SU-DHL-6 (cell line): ENCODE measurements at regions not wholly inside any gene's neighbourhood (a gene's known extent, or its start where the extent isn't known, plus 50 kb on each side); places are given as distances from the start of the nearest gene placed in this dataset.

Experiments
- H2AFZ ChIP-seq: fragments of 200-600 bp; sonication (generic); 2 replicates; pipeline ENCODE4 v1.6.1; 2014; ENCODE audit warnings: low read depth, mild to moderate bottlenecking, moderate library complexity, mixed read lengths, antibody characterized with exemption, low read length; ENCODE audit not compliant: severe bottlenecking
- H3F3A ChIP-seq: fragments of 200-600 bp; shearing (Covaris generic); 2 replicates; pipeline ENCODE4 v1.6.0; 2016; ENCODE audit warnings: antibody characterized with exemption, mild to moderate bottlenecking; ENCODE audit not compliant: insufficient read depth
- H3K27ac ChIP-seq: fragments of 200-600 bp; sonication (generic); 2 replicates; pipeline ENCODE4 v1.5.1; 2016; ENCODE audit warnings: low read depth, mild to moderate bottlenecking, low read length, moderate library complexity, mixed read lengths
- H3K27me3 ChIP-seq: fragments of 200-600 bp; sonication (generic), shearing (Covaris generic); 2 replicates; pipeline ENCODE4 v1.6.0; 2014; ENCODE audit warnings: mild to moderate bottlenecking, low read length
- H3K36me3 ChIP-seq: fragments of 200-600 bp; sonication (generic); 2 replicates; pipeline ENCODE4 v1.6.1; 2014; ENCODE audit warnings: mild to moderate bottlenecking, low read length, mixed read lengths
- H3K4me2 ChIP-seq: fragments of 300-600, 200-600 bp; shearing (Covaris generic), sonication (generic); 2 replicates; pipeline ENCODE4 v1.6.0; 2014; ENCODE audit warnings: low read length, low read depth, mild to moderate bottlenecking; ENCODE audit not compliant: poor library complexity, severe bottlenecking
- H3K4me3 ChIP-seq: fragments of 200-600 bp; sonication (generic); 2 replicates; pipeline ENCODE4 v1.5.1; 2014; ENCODE audit warnings: antibody characterized with exemption, low read length, mild to moderate bottlenecking, mixed read lengths; ENCODE audit not compliant: insufficient read depth, poor library complexity, severe bottlenecking
- H3K79me2 ChIP-seq: fragments of 200-600 bp; sonication (generic); 2 replicates; pipeline ENCODE4 v1.6.1; 2014; ENCODE audit warnings: mild to moderate bottlenecking, low read length, moderate library complexity; ENCODE audit not compliant: insufficient read depth
- H3K9ac ChIP-seq: fragments of 200-600 bp; sonication (generic); 2 replicates; pipeline ENCODE4 v1.7.0; 2014; ENCODE audit warnings: mild to moderate bottlenecking, low read length
- H3K9me2 ChIP-seq: fragments of 200-600 bp; sonication (generic); replicated peaks from 2 replicates; pipeline ENCODE4 v1.6.1; 2014; ENCODE audit warnings: low read length; ENCODE audit not compliant: insufficient read depth
- H3K9me3 ChIP-seq: fragments of 200-600 bp; sonication (generic); 2 replicates; pipeline ENCODE4 v1.6.1; 2014; ENCODE audit warnings: low read length, mixed read lengths; ENCODE audit not compliant: insufficient read depth
- H4K20me1 ChIP-seq: fragments of 200-600 bp; sonication (generic); 2 replicates; pipeline ENCODE4 v1.6.1; 2014; ENCODE audit warnings: low read depth, mild to moderate bottlenecking, antibody characterized with exemption, low read length, moderate library complexity, mixed read lengths
- CTCF ChIP-seq: fragments of 200-600 bp; sonication (generic); IDR thresholded peaks from one replicate; pipeline ENCODE4 v1.5.1; 2017; ENCODE audit warnings: antibody characterized with exemption, mild to moderate bottlenecking, low read length, moderate library complexity; ENCODE audit not compliant: insufficient read depth, poor library complexity, severe bottlenecking
- EZH2phosphoT487 ChIP-seq: fragments of 200-600 bp; sonication (generic), shearing (Covaris generic); conservative IDR thresholded peaks from 2 replicates; pipeline ENCODE4 v1.6.1; 2018; ENCODE audit warnings: mild to moderate bottlenecking, antibody characterized with exemption, low read length, moderate library complexity, mixed read lengths

- no peak for TF ChIP-seq EZH2phosphoT487
- no peak for TF ChIP-seq CTCF
- no peak overlapping the region for H2AFZ ChIP-seq
- H3K9me2 ChIP-seq = no peaks in the 10 kb centered on the region
These were observed 50.6 kb upstream of the SGO1 start for GRCh38 chr3:20236603-20237002.

More at GRCh38 chr3:20236603-20237002, 50.6 kb upstream of the SGO1 start:
- Histone ChIP-seq H3K4me3 (no peak overlapping the region), H3K9ac (no peak overlapping the region), H3K9me3 (no peaks in the 10 kb centered on the region), H3K27me3 (no peaks in the 10 kb centered on the region), H3K79me2 (no peaks in the 10 kb centered on the region), H3K27ac (no peak overlapping the region), H3K4me2 (no peak overlapping the region), H4K20me1 (no peaks in the 10 kb centered on the region), H3K36me3 (no peaks in the 10 kb centered on the region), H3F3A (no peaks in the 10 kb centered on the region)
